ENCODE measurements at regions not wholly inside any gene's neighbourhood (a gene's known extent, or its start where the extent isn't known, plus 50 kb on each side); places are given as distances from the start of the nearest gene placed in this dataset.

DNA sequence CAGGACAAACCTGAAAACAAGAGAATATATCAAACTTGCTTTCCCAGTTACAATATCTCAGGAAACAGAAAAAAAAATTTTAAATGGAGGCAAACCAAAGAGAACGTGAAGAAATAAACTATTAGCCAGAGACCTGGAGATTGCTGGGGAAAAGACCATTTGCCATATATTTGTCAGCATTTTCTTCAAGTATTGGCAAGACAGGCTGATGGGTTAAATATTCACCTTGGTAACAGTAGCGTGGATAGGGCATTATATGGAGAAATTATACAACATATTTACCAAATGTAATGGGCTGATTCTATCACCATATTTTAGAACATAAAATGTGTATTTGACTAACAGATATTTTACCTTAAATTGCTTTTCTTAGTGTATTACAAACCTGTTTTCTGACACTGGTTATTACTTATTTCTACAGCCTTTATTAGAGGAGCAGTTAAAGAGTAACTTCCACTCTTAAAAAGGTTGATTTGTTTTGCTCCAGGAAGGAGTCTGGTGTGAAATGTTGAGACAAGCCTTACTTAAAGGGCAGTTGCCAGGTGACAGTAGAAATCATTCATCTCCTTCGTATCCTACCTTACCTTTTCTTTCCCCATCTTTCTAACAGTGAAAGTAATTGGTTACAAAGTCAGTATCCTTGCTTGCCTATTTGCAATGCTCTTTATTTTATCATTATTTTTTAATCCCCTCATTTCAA, 575.5 kb downstream of the GBA3 start:
- H3K9me3 ChIP-seq = no peaks in the 10 kb centered on the region
- Mint-ChIP-seq H3K27me3 (no peaks in the 10 kb centered on the region), H3K27ac (no peak overlapping the region), H3K36me3 (no peaks in the 10 kb centered on the region), H3K4me1 (no peaks in the 10 kb centered on the region), H3K9me3 (no peaks in the 10 kb centered on the region), H3K4me3 (no peak overlapping the region)
- no peak overlapping the region for H3K4me3 ChIP-seq (ENCODE audit: control insufficient read depth in 1 of 2, extremely low read depth in 1 of 2, low read length in 1 of 2)
- H3K4me1 ChIP-seq (ENCODE audit: control insufficient read depth in 1 of 2, extremely low read depth in 1 of 2, insufficient read depth in 2 of 2, low read length in 2 of 2) = no peaks in the 10 kb centered on the region
- no peak overlapping the region for H3K27ac ChIP-seq (ENCODE audit: low read length)
- ChIA-PET POLR2A (no interaction called here), CTCF (no interaction called here)
- H3K27me3 ChIP-seq (replicated peaks in 1 of 2; ENCODE audit: control insufficient read depth in 2 of 2, extremely low read depth in 1 of 2, insufficient read depth in 2 of 2, low read length in 1 of 2) = no peaks in the 10 kb centered on the region
- no peaks in the 10 kb centered on the region for H3K36me3 ChIP-seq (ENCODE audit: control insufficient read depth in 2 of 2, extremely low read depth in 1 of 2, insufficient read depth in 1 of 2, low read length in 1 of 2)
- WGBS (ENCODE audit: insufficient coverage) = 60% methylated on average over 1 of the region's 3 CpGs
- DNase-seq (no peak), ATAC-seq (replicated peaks in 1 of 4) (no peak)

DNA sequence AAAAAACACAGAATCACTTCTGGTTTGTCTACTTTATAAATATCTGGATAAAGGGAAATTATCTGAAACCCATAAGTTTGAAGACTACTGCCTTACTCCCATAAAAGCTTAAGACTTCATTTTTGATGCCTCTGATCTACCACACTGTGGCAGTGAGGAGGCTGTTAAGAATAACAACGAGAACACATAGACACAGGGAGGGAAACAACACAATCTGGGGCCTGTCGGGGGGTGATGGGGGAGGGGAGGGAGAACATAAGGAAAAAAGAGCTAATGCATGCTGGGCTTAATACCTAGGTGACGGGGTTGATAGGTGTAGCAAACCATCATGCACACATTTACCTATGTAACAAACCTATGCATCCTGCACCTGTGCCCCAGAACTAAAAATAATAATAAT, 573.7 kb downstream of the GBA3 start:
- H3K36me3 Mint-ChIP-seq = no peaks in the 10 kb centered on the region
- H3K27me3 ChIP-seq (replicated peaks in 1 of 2; ENCODE audit: control insufficient read depth in 2 of 2, extremely low read depth in 1 of 2, insufficient read depth in 2 of 2, low read length in 1 of 2) = no peaks in the 10 kb centered on the region
- DNase-seq (no peak), ATAC-seq (replicated peaks in 1 of 4) (no peak)
- no peak overlapping the region for H3K27ac Mint-ChIP-seq
- ChIA-PET CTCF (no interaction called here), POLR2A (interaction anchor here in 1 of 2 donors (0.7 kb wide), 1 partner anchor 9 kb away, joined by 13 read pairs; no protein-coding TSS in a partner anchor)
- H3K4me3 ChIP-seq (ENCODE audit: control insufficient read depth in 1 of 2, extremely low read depth in 1 of 2, low read length in 1 of 2) = no peak overlapping the region
- no peaks in the 10 kb centered on the region for H3K4me1 Mint-ChIP-seq
- H3K27me3 Mint-ChIP-seq = no peaks in the 10 kb centered on the region
- no peak overlapping the region for H3K4me3 Mint-ChIP-seq
- no peaks in the 10 kb centered on the region for H3K4me1 ChIP-seq (ENCODE audit: control insufficient read depth in 1 of 2, extremely low read depth in 1 of 2, insufficient read depth in 2 of 2, low read length in 2 of 2)
- no CpG with 5 or more reads among the region's 3 CpGs for WGBS (ENCODE audit: insufficient coverage)
- no peaks in the 10 kb centered on the region for H3K9me3 ChIP-seq
- no peaks in the 10 kb centered on the region for H3K9me3 Mint-ChIP-seq
- H3K36me3 ChIP-seq (ENCODE audit: control insufficient read depth in 2 of 2, extremely low read depth in 1 of 2, insufficient read depth in 1 of 2, low read length in 1 of 2) = no peaks in the 10 kb centered on the region
- H3K27ac ChIP-seq (ENCODE audit: low read length) = no peak overlapping the region

DNA sequence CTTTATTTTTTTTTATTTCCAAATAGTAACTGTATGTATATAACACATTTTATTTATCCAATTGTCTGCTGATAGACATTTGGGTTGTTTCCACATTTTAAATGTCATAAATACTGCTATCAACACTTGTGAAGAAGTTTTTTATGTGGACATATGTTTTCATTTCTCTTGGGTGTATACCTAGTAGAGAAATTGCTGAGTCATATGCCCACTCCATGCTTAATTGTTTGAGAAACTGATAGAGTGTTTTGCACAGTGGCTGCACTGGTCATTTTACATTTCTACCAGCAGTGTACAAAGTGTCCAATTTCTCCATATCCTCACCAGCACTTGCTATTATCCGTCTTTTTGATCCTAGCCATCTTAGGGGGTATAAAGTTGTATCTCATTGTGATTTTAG, 567.8 kb downstream of the GBA3 start:
- Histone ChIP-seq H3K9me3 (no peaks in the 10 kb centered on the region), H3K27ac (ENCODE audit: low read length) (no peak overlapping the region), H3K27me3 (replicated peaks in 1 of 2; ENCODE audit: control insufficient read depth in 2 of 2, extremely low read depth in 1 of 2, insufficient read depth in 2 of 2, low read length in 1 of 2) (no peaks in the 10 kb centered on the region), H3K4me3 (ENCODE audit: control insufficient read depth in 1 of 2, extremely low read depth in 1 of 2, low read length in 1 of 2) (no peak overlapping the region), H3K36me3 (ENCODE audit: control insufficient read depth in 2 of 2, extremely low read depth in 1 of 2, insufficient read depth in 1 of 2, low read length in 1 of 2) (no peaks in the 10 kb centered on the region), H3K4me1 (ENCODE audit: control insufficient read depth in 1 of 2, extremely low read depth in 1 of 2, insufficient read depth in 2 of 2, low read length in 2 of 2) (no peaks in the 10 kb centered on the region)
- CTCF ChIA-PET = no interaction called here
- DNase-seq = no peak
- WGBS (ENCODE audit: insufficient coverage) = no CpG with 5 or more reads among the region's 1 CpG
- Mint-ChIP-seq H3K4me1 (no peaks in the 10 kb centered on the region), H3K9me3 (peaks cover 0 to 3% (median 0%) of the 10 kb centered on the region in 3 donors), H3K27me3 (no peaks in the 10 kb centered on the region), H3K4me3 (no peak overlapping the region), H3K27ac (no peak overlapping the region), H3K36me3 (no peaks in the 10 kb centered on the region)
- ATAC-seq (replicated peaks in 1 of 4) = no peak
- POLR2A ChIA-PET = no interaction called here

DNA sequence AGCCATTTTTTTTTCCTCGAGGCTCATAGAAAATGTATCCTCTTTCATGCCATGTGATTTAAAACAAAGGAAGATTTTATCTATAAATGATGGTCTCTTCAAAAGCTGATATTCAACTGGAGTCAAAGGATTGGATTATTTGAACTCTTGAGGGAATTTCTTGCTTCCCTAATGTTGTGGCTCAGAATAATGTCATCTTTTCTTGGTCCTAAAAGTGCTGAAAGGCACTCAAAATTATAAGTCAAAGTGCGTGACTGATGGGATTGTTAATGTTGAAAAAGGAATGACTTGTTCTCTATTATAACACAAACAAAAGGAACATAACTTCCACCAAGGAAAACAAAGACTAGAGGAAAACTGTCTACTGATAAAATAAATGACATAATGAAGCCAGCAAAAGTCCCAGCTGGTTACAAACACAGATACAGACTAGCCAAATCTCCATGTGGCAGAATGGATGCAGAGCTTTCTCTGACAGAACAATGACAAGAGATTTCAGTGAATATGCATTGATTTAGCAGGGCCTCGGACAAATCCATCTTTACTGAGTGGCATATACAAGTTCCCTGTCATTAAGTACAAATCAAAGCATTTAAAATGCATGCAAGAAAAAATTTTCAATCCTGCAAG, 552.6 kb downstream of the GBA3 start:
- no peaks in the 10 kb centered on the region for H3K27me3 ChIP-seq (replicated peaks in 1 of 2; ENCODE audit: control insufficient read depth in 2 of 2, extremely low read depth in 1 of 2, insufficient read depth in 2 of 2, low read length in 1 of 2)
- no peaks in the 10 kb centered on the region for H3K4me1 ChIP-seq (ENCODE audit: control insufficient read depth in 1 of 2, extremely low read depth in 1 of 2, insufficient read depth in 2 of 2, low read length in 2 of 2)
- H3K4me3 ChIP-seq (ENCODE audit: control insufficient read depth in 1 of 2, extremely low read depth in 1 of 2, low read length in 1 of 2) = no peak overlapping the region
- Mint-ChIP-seq H3K4me1 (no peaks in the 10 kb centered on the region), H3K27ac (no peak overlapping the region), H3K27me3 (no peaks in the 10 kb centered on the region), H3K4me3 (no peak overlapping the region), H3K36me3 (no peaks in the 10 kb centered on the region), H3K9me3 (no peaks in the 10 kb centered on the region)
- H3K27ac ChIP-seq (ENCODE audit: low read length) = no peak overlapping the region
- no peak for ATAC-seq (replicated peaks in 1 of 4)
- DNase-seq = no peak
- no peaks in the 10 kb centered on the region for H3K36me3 ChIP-seq (ENCODE audit: control insufficient read depth in 2 of 2, extremely low read depth in 1 of 2, insufficient read depth in 1 of 2, low read length in 1 of 2)
- ChIA-PET POLR2A (interaction anchor here in 1 of 2 donors (0.5 kb wide), 1 partner anchor 1211 kb away, joined by 3 read pairs; no protein-coding TSS in a partner anchor), CTCF (no interaction called here)
- 57% methylated on average over 1 of the region's 3 CpGs for WGBS (ENCODE audit: insufficient coverage)
- no peaks in the 10 kb centered on the region for H3K9me3 ChIP-seq

DNA sequence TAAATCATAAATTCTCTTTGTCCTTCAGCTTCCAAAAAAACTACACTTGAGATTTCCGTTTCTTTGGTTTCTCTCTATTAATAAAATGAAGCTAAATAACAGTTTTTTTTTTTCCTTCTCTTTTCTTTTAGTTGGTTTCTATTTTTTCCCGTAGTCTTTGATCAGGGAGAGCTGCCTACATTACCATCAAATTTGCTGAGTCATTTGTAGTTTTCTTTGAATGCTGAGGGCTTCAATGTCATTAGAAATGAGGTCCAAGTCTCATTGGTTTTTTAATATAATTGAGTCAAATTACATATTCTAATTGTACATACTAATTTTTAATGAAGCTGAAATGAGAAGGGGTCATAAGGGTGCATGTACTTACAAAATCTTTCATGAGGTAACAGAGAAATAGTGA, 550.2 kb downstream of the GBA3 start:
- Mint-ChIP-seq H3K4me3 (no peak overlapping the region), H3K27me3 (no peaks in the 10 kb centered on the region), H3K9me3 (peaks cover 0 to 4% (median 0%) of the 10 kb centered on the region in 3 donors), H3K36me3 (no peaks in the 10 kb centered on the region), H3K27ac (no peak overlapping the region), H3K4me1 (no peaks in the 10 kb centered on the region)
- Histone ChIP-seq H3K4me1 (ENCODE audit: control insufficient read depth in 1 of 2, extremely low read depth in 1 of 2, insufficient read depth in 2 of 2, low read length in 2 of 2) (no peaks in the 10 kb centered on the region), H3K27ac (ENCODE audit: low read length) (no peak overlapping the region), H3K27me3 (replicated peaks in 1 of 2; ENCODE audit: control insufficient read depth in 2 of 2, extremely low read depth in 1 of 2, insufficient read depth in 2 of 2, low read length in 1 of 2) (no peaks in the 10 kb centered on the region), H3K4me3 (ENCODE audit: control insufficient read depth in 1 of 2, extremely low read depth in 1 of 2, low read length in 1 of 2) (no peak overlapping the region), H3K36me3 (ENCODE audit: control insufficient read depth in 2 of 2, extremely low read depth in 1 of 2, insufficient read depth in 1 of 2, low read length in 1 of 2) (no peaks in the 10 kb centered on the region), H3K9me3 (no peaks in the 10 kb centered on the region)
- no peak for ATAC-seq (replicated peaks in 1 of 4)
- no peak for DNase-seq
- POLR2A ChIA-PET = no interaction called here
- CTCF ChIA-PET = interaction anchor here in 1 of 2 donors (0.5 kb wide), 1 partner anchor 913 kb away, joined by 3 read pairs; no protein-coding TSS in a partner anchor
- no CpG with 5 or more reads among the region's 2 CpGs for WGBS (ENCODE audit: insufficient coverage)

DNA sequence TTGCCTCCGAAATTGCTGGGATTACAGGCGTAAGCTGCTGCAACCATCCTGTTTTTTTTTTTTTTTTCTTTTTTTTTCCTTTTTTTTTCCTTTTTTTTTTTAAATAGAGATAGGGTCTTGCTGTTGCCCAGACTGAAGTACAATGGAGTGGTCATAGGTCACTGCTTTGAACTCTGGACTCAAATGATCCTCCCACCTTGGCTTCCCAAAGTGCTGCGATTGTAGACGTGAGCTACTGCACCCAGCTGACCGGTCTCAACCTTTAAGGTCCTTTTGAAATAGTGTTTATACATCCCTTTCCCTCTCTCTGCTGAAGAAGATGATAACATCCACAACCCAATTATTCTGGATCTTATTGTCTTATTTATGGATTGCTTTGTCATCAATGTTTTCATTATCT, 548.7 kb downstream of the GBA3 start:
- H3K4me1 ChIP-seq (ENCODE audit: control insufficient read depth in 1 of 2, extremely low read depth in 1 of 2, insufficient read depth in 2 of 2, low read length in 2 of 2) = no peaks in the 10 kb centered on the region
- DNase-seq (no peak), ATAC-seq (replicated peaks in 1 of 4) (no peak)
- ChIA-PET CTCF (no interaction called here), POLR2A (interaction anchor here in 1 of 2 donors (0.6 kb wide), 1 partner anchor 89 kb away, joined by 3 read pairs; no protein-coding TSS in a partner anchor)
- peaks cover 0 to 4% (median 0%) of the 10 kb centered on the region in 3 donors for H3K9me3 Mint-ChIP-seq
- no peaks in the 10 kb centered on the region for H3K27me3 ChIP-seq (replicated peaks in 1 of 2; ENCODE audit: control insufficient read depth in 2 of 2, extremely low read depth in 1 of 2, insufficient read depth in 2 of 2, low read length in 1 of 2)
- WGBS (ENCODE audit: insufficient coverage) = 90% methylated on average over 2 of the region's 5 CpGs
- H3K27ac Mint-ChIP-seq = no peak overlapping the region
- H3K4me3 Mint-ChIP-seq = no peak overlapping the region
- H3K36me3 Mint-ChIP-seq = no peaks in the 10 kb centered on the region
- H3K27ac ChIP-seq (ENCODE audit: low read length) = no peak overlapping the region
- no peaks in the 10 kb centered on the region for H3K9me3 ChIP-seq
- H3K36me3 ChIP-seq (ENCODE audit: control insufficient read depth in 2 of 2, extremely low read depth in 1 of 2, insufficient read depth in 1 of 2, low read length in 1 of 2) = no peaks in the 10 kb centered on the region
- H3K4me3 ChIP-seq (ENCODE audit: control insufficient read depth in 1 of 2, extremely low read depth in 1 of 2, low read length in 1 of 2) = no peak overlapping the region
- H3K4me1 Mint-ChIP-seq = no peaks in the 10 kb centered on the region
- H3K27me3 Mint-ChIP-seq = no peaks in the 10 kb centered on the region
